Activated T-cell treated with anti-CD3 and anti-CD28 coated beads, Interleukin-2, amount 50 U/mL, for 72 hours (primary cell): ENCODE measurements at regions not wholly inside any gene's neighbourhood (a gene's known extent, or its start where the extent isn't known, plus 50 kb on each side); places are given as distances from the start of the nearest gene placed in this dataset.
A peak's percentile ranks its signal among the peaks of the same experiment; 100 is the strongest.
"Not testable (repeated sequence)": the region's sequence is repeated elsewhere in the genome, so short reads cannot be mapped to it uniquely, and the experiment has no call there.

Source experiments
- ATAC-seq, 2 donors: fragments of 150-1000 bp; cut with Tn5 transposase; replicated peaks in 1 of 2; 2 replicates each; pipeline ENCODE4 v1.10.0; 2021; ENCODE audit warnings: moderate library complexity in 2 of 2, mild to moderate bottlenecking in 1 of 2
- DNase-seq, 2 donors: peaks; one replicate each; pipeline ENCODE4 v3.0.0; 2021 to 2022; ENCODE audit warnings: mixed read lengths in 1 of 2
- H3K27ac Mint-ChIP-seq: one replicate; pipeline ENCODE4 v1.8.0; 2022; ENCODE audit warnings: mild to moderate bottlenecking, moderate library complexity, mixed read lengths
- H3K27me3 Mint-ChIP-seq: one replicate; pipeline ENCODE4 v1.8.0; 2022; ENCODE audit warnings: low read depth, mixed read lengths
- H3K36me3 Mint-ChIP-seq, 2 donors: one replicate each; pipeline ENCODE4 v1.8.0; 2022; ENCODE audit warnings: mixed read lengths in 2 of 2, mild to moderate bottlenecking in 1 of 2; ENCODE audit not compliant: insufficient read depth in 2 of 2
- H3K4me1 Mint-ChIP-seq: one replicate; pipeline ENCODE4 v1.8.0; 2022; ENCODE audit warnings: low read depth, mixed read lengths
- H3K4me3 Mint-ChIP-seq, 2 donors: one replicate each; pipeline ENCODE4 v1.8.0; 2022; ENCODE audit warnings: mild to moderate bottlenecking in 2 of 2, mixed read lengths in 2 of 2, moderate library complexity in 2 of 2
- H3K9me3 Mint-ChIP-seq, 2 donors: one replicate each; pipeline ENCODE4 v1.8.0; 2022; ENCODE audit warnings: mixed read lengths in 2 of 2

- H3K36me3 Mint-ChIP-seq: not testable (repeated sequence)
Measured at GRCh38 chr6:84565718-84566117, 198.7 kb downstream of the TBX18 start.

DNA sequence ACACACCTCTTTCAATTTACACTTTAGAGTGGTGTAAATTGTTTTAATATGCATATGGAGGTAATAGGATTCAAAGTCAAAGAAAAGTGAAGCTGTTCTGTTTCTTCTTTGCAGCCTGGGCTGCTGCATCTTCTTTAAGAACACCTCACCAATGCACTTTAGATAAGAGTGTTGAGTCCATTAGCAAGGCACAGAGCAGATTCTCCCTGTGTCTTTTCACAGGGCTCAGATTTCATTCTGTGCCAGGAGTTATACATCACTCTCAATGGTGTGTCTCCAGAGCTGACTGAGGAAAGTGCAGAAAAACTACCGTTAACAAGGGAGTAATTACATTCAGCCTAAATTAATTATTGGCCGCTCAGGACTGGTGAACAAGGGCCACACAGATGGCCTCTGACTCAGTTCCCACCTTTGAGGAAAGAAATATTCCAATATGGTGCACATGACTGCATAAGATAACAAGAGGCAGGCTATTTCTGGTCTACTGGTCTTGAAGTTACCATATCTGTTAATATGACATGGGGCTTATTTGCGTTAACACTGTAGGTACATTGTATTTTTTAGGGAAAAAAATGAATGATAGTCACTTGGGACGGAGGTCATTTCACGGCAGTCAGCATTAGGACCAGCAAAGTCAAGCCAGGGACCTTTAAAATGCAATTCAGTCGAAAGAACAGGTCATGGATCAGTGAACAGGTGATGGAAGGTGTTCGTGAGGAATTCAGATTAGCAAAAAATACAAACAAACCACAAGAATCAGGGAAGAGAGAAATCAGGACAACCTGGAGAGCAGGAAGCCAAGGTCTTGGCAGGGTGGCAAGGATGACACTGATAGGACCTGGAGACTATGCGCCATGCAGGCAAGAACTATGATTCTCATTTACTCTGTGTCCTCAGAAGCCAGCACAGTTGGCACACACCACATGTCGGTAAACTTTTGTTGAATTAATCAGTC lies 203.7 kb downstream of the TBX18 start:
- Mint-ChIP-seq H3K36me3 (no peaks in the 10 kb centered on the region), H3K4me3 (no peak overlapping the region), H3K27me3 (no peaks in the 10 kb centered on the region), H3K9me3 (peaks cover 4 to 14% of the 10 kb centered on the region in 2 donors), H3K27ac (no peak overlapping the region), H3K4me1 (no peaks in the 10 kb centered on the region)
- ATAC-seq (no peak), DNase-seq (no peak)

More at GRCh38 chr6:84565718-84566117, 198.7 kb downstream of the TBX18 start:
- H3K4me1 Mint-ChIP-seq, H3K27me3 Mint-ChIP-seq, ATAC-seq, DNase-seq, H3K4me3 Mint-ChIP-seq, H3K27ac Mint-ChIP-seq: not testable (repeated sequence)
- H3K9me3 Mint-ChIP-seq: peaks cover 2 to 14% of the 10 kb centered on the region in 2 donors

- H3K4me3 Mint-ChIP-seq: no peak overlapping the region
- no peaks in the 10 kb centered on the region for H3K36me3 Mint-ChIP-seq
- H3K27ac Mint-ChIP-seq: no peak overlapping the region
- H3K27me3 Mint-ChIP-seq: no peaks in the 10 kb centered on the region
- H3K9me3 Mint-ChIP-seq: peaks cover 6 to 7% of the 10 kb centered on the region in 2 donors
- DNase-seq (no peak), ATAC-seq (no peak)
- no peaks in the 10 kb centered on the region for H3K4me1 Mint-ChIP-seq
Measured at GRCh38 chr6:84556541-84557335, 207.7 kb downstream of the TBX18 start.

DNA sequence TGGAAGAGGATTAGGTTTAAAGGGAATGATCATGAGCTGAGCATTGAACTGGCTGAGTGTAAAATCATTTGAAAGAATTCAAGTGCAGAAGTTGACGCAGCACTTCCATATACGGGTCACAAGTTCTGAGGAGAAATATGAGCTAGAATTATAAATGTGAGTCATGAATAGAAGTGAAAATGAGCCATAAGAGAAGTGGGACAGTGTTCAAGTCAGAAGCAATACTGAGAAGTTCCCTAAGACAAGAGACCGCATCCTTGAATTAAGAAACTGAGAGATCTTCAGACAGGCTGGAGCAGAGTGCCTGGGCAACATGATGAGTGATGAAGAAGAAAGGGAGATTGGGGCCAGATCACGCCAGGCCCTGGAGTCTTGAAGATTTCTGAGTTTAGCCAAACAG lies 209.7 kb downstream of the TBX18 start:
- no peaks in the 10 kb centered on the region for H3K27me3 Mint-ChIP-seq
- ATAC-seq (no peak), DNase-seq (no peak)
- no peaks in the 10 kb centered on the region for H3K4me1 Mint-ChIP-seq
- H3K9me3 Mint-ChIP-seq: peaks cover 4 to 12% of the 10 kb centered on the region in 2 donors
- H3K4me3 Mint-ChIP-seq: no peak overlapping the region
- H3K27ac Mint-ChIP-seq: no peak overlapping the region
- H3K36me3 Mint-ChIP-seq: peaks cover 0 to 3% of the 10 kb centered on the region in 2 donors

GRCh38 chr6:84554074-84554473 lies 210.3 kb downstream of the TBX18 start:
- Mint-ChIP-seq H3K9me3 (peaks cover 4 to 11% of the 10 kb centered on the region in 2 donors), H3K27ac (no peak overlapping the region), H3K36me3 (peaks cover 0 to 3% of the 10 kb centered on the region in 2 donors), H3K4me3 (no peak overlapping the region), H3K27me3 (no peaks in the 10 kb centered on the region), H3K4me1 (no peaks in the 10 kb centered on the region)
- DNase-seq (no peak), ATAC-seq (no peak)

DNA sequence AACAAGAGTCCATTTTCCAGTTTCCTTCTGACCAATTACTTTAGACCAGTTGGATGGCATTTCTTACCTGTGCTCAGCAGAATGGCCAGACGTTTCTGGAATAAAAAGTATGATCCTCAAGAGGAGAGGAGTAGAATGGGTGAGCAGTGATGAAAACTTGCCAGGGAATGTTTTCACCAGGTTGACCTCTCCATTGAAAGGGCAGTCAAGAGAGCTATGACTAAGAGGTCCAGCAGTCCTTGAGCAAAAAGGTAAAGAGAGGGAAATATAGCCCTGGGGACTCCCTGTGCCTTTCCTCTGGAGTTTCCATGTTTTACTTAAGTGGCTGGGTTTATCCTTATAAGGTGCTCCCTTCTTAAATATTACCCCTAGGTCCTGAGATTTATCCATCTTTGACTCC lies 210.9 kb downstream of the TBX18 start:
- no peak for ATAC-seq
- Mint-ChIP-seq H3K4me3 (no peak overlapping the region), H3K27ac (no peak overlapping the region), H3K27me3 (no peaks in the 10 kb centered on the region), H3K36me3 (peaks cover 0 to 3% of the 10 kb centered on the region in 2 donors), H3K9me3 (peaks cover 3 to 11% of the 10 kb centered on the region in 2 donors), H3K4me1 (no peaks in the 10 kb centered on the region)
- no peak for DNase-seq

DNA sequence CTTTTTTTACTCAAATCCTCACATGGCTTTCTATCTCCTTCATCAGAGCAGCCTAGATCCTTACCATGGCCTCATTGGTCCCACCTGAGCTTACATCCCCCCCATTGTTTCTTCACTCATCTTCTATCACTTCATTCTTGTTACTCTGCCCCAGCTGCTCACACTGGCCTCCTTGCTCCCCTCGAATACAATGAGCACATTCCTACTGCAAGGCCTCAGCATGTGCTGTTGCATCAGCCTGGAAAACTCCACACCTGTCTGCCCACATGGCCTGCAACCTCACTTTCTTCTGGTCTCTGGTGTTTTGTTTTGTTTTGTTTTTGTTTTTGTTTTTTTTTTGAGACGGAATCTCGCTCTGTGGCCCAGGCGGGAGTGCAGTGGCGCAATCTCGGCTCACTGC lies 212.6 kb downstream of the TBX18 start:
- peaks cover 0 to 3% of the 10 kb centered on the region in 2 donors for H3K36me3 Mint-ChIP-seq
- H3K27me3 Mint-ChIP-seq: no peaks in the 10 kb centered on the region
- no peak overlapping the region for H3K27ac Mint-ChIP-seq
- H3K4me3 Mint-ChIP-seq: no peak overlapping the region
- DNase-seq (no peak), ATAC-seq (no peak)
- H3K4me1 Mint-ChIP-seq: no peaks in the 10 kb centered on the region
- H3K9me3 Mint-ChIP-seq: peaks cover 6 to 11% of the 10 kb centered on the region in 2 donors

GRCh38 chr6:84549917-84550316 lies 214.5 kb downstream of the TBX18 start:
- Mint-ChIP-seq H3K4me1 (no peaks in the 10 kb centered on the region), H3K9me3 (peaks cover 6 to 11% of the 10 kb centered on the region in 2 donors), H3K36me3 (peaks cover 0 to 3% of the 10 kb centered on the region in 2 donors)

GRCh38 chr6:84547341-84547801 lies 217.0 kb downstream of the TBX18 start:
- no peaks in the 10 kb centered on the region for H3K27me3 Mint-ChIP-seq
- no peaks in the 10 kb centered on the region for H3K4me1 Mint-ChIP-seq
- no peak overlapping the region for H3K27ac Mint-ChIP-seq
- peak in 1 of 2 donors; percentile 32 for ATAC-seq
- no peak for DNase-seq
- H3K4me3 Mint-ChIP-seq: no peak overlapping the region
- peaks cover 7 to 9% of the 10 kb centered on the region in 2 donors for H3K9me3 Mint-ChIP-seq
- H3K36me3 Mint-ChIP-seq: peaks cover 0 to 3% of the 10 kb centered on the region in 2 donors

More at GRCh38 chr6:84549917-84550316, 214.5 kb downstream of the TBX18 start:
- no peak overlapping the region for H3K27ac Mint-ChIP-seq
- no peak for DNase-seq
- no peak overlapping the region for H3K4me3 Mint-ChIP-seq
- ATAC-seq: no peak
- H3K27me3 Mint-ChIP-seq: no peaks in the 10 kb centered on the region

DNA sequence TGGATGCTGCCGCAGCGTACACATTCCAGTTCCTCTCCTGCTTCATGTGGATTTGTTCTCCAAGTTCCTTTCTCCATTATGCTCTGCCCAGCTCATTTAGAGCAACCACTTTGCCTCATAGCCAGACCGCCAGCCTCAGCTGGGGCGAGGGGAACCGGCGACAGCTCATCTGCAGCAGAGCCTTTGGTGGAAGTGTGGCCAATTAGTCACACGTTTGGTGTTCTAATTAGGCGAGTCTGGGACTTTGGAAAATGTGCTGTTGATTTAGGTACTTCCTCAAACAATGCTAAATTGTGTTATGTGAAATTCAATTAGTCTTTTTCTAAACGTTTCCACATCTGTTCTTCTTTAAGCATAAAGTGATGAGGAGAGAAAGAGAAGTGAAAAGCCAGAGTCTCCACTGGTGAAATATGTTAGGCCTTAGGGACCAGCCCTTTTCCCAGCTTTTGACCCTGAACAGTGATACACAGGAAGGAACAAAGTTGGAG lies 217.9 kb downstream of the TBX18 start:
- Mint-ChIP-seq H3K27me3 (no peaks in the 10 kb centered on the region), H3K4me3 (no peak overlapping the region), H3K27ac (no peak overlapping the region), H3K36me3 (peaks cover 0 to 2% of the 10 kb centered on the region in 2 donors), H3K4me1 (no peaks in the 10 kb centered on the region), H3K9me3 (peaks cover 4 to 10% of the 10 kb centered on the region in 2 donors)
- ATAC-seq (no peak), DNase-seq (no peak)

- H3K9me3 Mint-ChIP-seq: peaks cover 2 to 5% of the 10 kb centered on the region in 2 donors
- no peaks in the 10 kb centered on the region for H3K36me3 Mint-ChIP-seq
- H3K27ac Mint-ChIP-seq: no peak overlapping the region
- DNase-seq: no peak
- no peak for ATAC-seq
- H3K27me3 Mint-ChIP-seq: no peaks in the 10 kb centered on the region
- H3K4me3 Mint-ChIP-seq: no peak overlapping the region
- no peaks in the 10 kb centered on the region for H3K4me1 Mint-ChIP-seq
Measured at GRCh38 chr6:84539122-84539856, 225.1 kb downstream of the TBX18 start.

DNA sequence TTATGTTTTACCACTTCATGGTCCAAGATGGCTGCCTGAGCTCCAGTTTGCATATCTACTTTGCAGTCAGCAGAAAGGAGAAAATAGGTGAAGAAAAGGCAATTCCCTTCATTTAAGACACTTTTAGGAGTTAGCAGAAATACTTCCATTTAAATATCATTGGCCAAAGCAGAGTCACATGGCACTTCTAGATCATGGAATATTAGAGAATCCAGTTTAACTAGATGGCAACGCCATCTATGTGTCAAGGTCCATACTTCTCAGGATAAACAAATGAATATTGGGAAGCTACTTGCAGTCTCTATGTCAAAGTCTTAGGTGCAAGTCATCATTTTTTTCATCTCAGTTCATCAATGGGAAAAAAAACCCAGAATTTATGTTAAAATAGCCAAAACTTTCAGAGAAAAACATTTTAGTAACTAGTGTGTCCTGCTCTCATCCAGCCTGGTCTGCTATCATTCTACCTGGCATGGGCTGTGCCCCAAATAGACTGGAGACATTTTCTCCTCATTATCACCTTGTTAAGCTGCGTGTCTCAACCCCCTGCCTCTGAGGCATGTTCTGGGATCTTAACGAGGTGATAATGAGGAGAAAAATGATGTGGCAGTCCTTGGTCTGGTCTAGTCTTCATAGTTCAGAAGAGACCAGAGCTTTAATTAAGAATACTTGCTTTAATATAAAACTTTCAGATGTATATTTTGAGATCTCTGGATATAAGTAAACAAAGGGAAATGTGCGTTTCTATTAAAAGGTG lies 227.3 kb downstream of the TBX18 start:
- H3K27me3 Mint-ChIP-seq: no peaks in the 10 kb centered on the region
- no peak overlapping the region for H3K27ac Mint-ChIP-seq
- peaks cover 1 to 2% of the 10 kb centered on the region in 2 donors for H3K9me3 Mint-ChIP-seq
- H3K4me1 Mint-ChIP-seq: no peaks in the 10 kb centered on the region
- no peak for DNase-seq
- no peak overlapping the region for H3K4me3 Mint-ChIP-seq
- ATAC-seq: no peak
- H3K36me3 Mint-ChIP-seq: no peaks in the 10 kb centered on the region
